Gastrocnemius medialis (tissue), 4 donors: ENCODE measurements at regions not wholly inside any gene's neighbourhood (a gene's known extent, or its start where the extent isn't known, plus 50 kb on each side); places are given as distances from the start of the nearest gene placed in this dataset.

Source experiments
- ATAC-seq, 2 donors: fragments of 150-250 bp; one replicate each; pipeline ENCODE4 v1.9.1; 2016
- DNase-seq, 2 donors: peaks; one replicate each; pipeline ENCODE4 v3.0.0-alpha.2; 2019
- H3K27ac ChIP-seq, 4 donors: fragments of 200-600 bp; sonication (generic); 1 replicate in 1 of 4; 2 replicates in 3 of 4; pipeline ENCODE4 v1.5.1; 2016 to 2018; ENCODE audit warnings: mild to moderate bottlenecking in 2 of 4, moderate library complexity in 1 of 4
- H3K27me3 ChIP-seq, 3 donors: fragments of 200-600 bp; sonication (generic) in 2 of 3; 1 replicate in 1 of 3; 2 replicates in 2 of 3; pipeline versions ENCODE4 v1.5.1 to v1.6.0; 2016 to 2019; ENCODE audit warnings: mild to moderate bottlenecking in 1 of 3, moderate library complexity in 1 of 3
- H3K36me3 ChIP-seq, 2 donors: fragments of 200-600 bp; sonication (generic) in 1 of 2; one replicate each; pipeline ENCODE4 v1.5.1; 2017 to 2018
- H3K4me1 ChIP-seq, 2 donors: fragments of 200-600 bp; sonication (generic) in 1 of 2; one replicate each; pipeline ENCODE4 v1.5.1; 2016 to 2017; ENCODE audit warnings: mild to moderate bottlenecking in 2 of 2
- H3K4me3 ChIP-seq, 4 donors: fragments of 200-600 bp; sonication (generic) in 3 of 4; 1 replicate in 1 of 4; 2 replicates in 3 of 4; pipeline ENCODE4 v1.5.1; 2016 to 2019; ENCODE audit warnings: mild to moderate bottlenecking in 2 of 4
- H3K9me3 ChIP-seq, 3 donors: fragments of 200-600 bp; sonication (generic) in 2 of 3; 1 replicate in 1 of 3; 2 replicates in 2 of 3; pipeline ENCODE4 v1.5.1; 2016 to 2019
- CTCF ChIP-seq, 5 experiments: fragments of 450-650 bp in 3 of 5; fragments of 200-600 bp in 2 of 5; sonication (generic) in 2 of 5; IDR thresholded peaks in 4 of 5; conservative IDR thresholded peaks in 1 of 5; 1 replicate in 4 of 5; 2 replicates in 1 of 5; pipeline ENCODE4 v1.5.1; 2016 to 2019; ENCODE audit warnings: antibody characterized with exemption in 5 of 5, mild to moderate bottlenecking in 3 of 5, moderate library complexity in 3 of 5
- POLR2A ChIP-seq, 2 donors: fragments of 450-650 bp; IDR thresholded peaks; one replicate each; pipeline ENCODE4 v1.6.1; 2017; ENCODE audit warnings: antibody characterized with exemption in 2 of 2, mild to moderate bottlenecking in 2 of 2, moderate library complexity in 2 of 2
- in situ Hi-C, 4 donors: fragments of 200-750 bp; cut with MboI; loops; one replicate each; pipeline versions ENCODE4 v1.15.0 to v1.8.0; 2017; ENCODE audit warnings: low sequenced_read_pairs in 4 of 4
- intact Hi-C: fragments of 100-400 bp; cut with DNase I; formaldehyde crosslinking; loops from one replicate; pipeline ENCODE4 v1.15.1; 2023; ENCODE audit warnings: low total_unique reads

- intact Hi-C loops (no loop called here), in situ Hi-C loops (no loop called here)
- no peaks in the 10 kb centered on the region for H3K27me3 ChIP-seq
- H3K36me3 ChIP-seq: no peaks in the 10 kb centered on the region
- no peaks in the 10 kb centered on the region for H3K9me3 ChIP-seq
- H3K4me1 ChIP-seq: no peaks in the 10 kb centered on the region
- DNase-seq: no peak
- H3K27ac ChIP-seq: no peak overlapping the region
- ATAC-seq: no peak
- no peak for TF ChIP-seq POLR2A (IDR thresholded peaks at IDR 0.05)
- no peak for TF ChIP-seq CTCF (IDR thresholded peaks at IDR 0.05 in 4 of 5, conservative IDR thresholded peaks at IDR 0.05 in 1 of 5)
- no peak overlapping the region for H3K4me3 ChIP-seq
These were observed 129.6 kb upstream of the IGF1 start for GRCh38 chr12:102609996-102610395.

GRCh38 chr12:102603021-102603420 is 122.7 kb upstream of the IGF1 start:
- ATAC-seq (no peak), DNase-seq (no peak)
- no peak overlapping the region for H3K4me3 ChIP-seq
- no peaks in the 10 kb centered on the region for H3K27me3 ChIP-seq
- no peak overlapping the region for H3K27ac ChIP-seq
- in situ Hi-C loops (no loop called here), intact Hi-C loops (no loop called here)
- H3K4me1 ChIP-seq: no peaks in the 10 kb centered on the region
- TF ChIP-seq CTCF (IDR thresholded peaks at IDR 0.05 in 4 of 5, conservative IDR thresholded peaks at IDR 0.05 in 1 of 5): no peak
- TF ChIP-seq POLR2A (IDR thresholded peaks at IDR 0.05): no peak
- H3K9me3 ChIP-seq: no peaks in the 10 kb centered on the region
- no peaks in the 10 kb centered on the region for H3K36me3 ChIP-seq

GRCh38 chr12:102602521-102602920 is 122.2 kb upstream of the IGF1 start:
- ATAC-seq (no peak), DNase-seq (no peak)

GRCh38 chr12:102601621-102602020 is 121.3 kb upstream of the IGF1 start:
- TF ChIP-seq POLR2A (IDR thresholded peaks at IDR 0.05) (no peak), CTCF (IDR thresholded peaks at IDR 0.05 in 4 of 5, conservative IDR thresholded peaks at IDR 0.05 in 1 of 5) (no peak)
- H3K36me3 ChIP-seq: no peaks in the 10 kb centered on the region
- intact Hi-C loops: no loop called here
- DNase-seq (no peak), ATAC-seq (no peak)
- H3K27me3 ChIP-seq: no peaks in the 10 kb centered on the region
- H3K27ac ChIP-seq: no peak overlapping the region
- in situ Hi-C loops: no loop called here
- H3K4me1 ChIP-seq: no peaks in the 10 kb centered on the region
- H3K9me3 ChIP-seq: no peaks in the 10 kb centered on the region
- no peak overlapping the region for H3K4me3 ChIP-seq

More at GRCh38 chr12:102602521-102602920, 122.2 kb upstream of the IGF1 start:
- Histone ChIP-seq H3K4me3 (no peak overlapping the region), H3K36me3 (no peaks in the 10 kb centered on the region), H3K9me3 (no peaks in the 10 kb centered on the region), H3K27ac (no peak overlapping the region), H3K4me1 (no peaks in the 10 kb centered on the region), H3K27me3 (no peaks in the 10 kb centered on the region)
- TF ChIP-seq CTCF (IDR thresholded peaks at IDR 0.05 in 4 of 5, conservative IDR thresholded peaks at IDR 0.05 in 1 of 5): no peak
- no peak for TF ChIP-seq POLR2A (IDR thresholded peaks at IDR 0.05)
- intact Hi-C loops: no loop called here
- in situ Hi-C loops: no loop called here

- intact Hi-C loops: no loop called here
- no peak for DNase-seq
- TF ChIP-seq CTCF (IDR thresholded peaks at IDR 0.05 in 4 of 5, conservative IDR thresholded peaks at IDR 0.05 in 1 of 5): no peak
- TF ChIP-seq POLR2A (IDR thresholded peaks at IDR 0.05): no peak
- Histone ChIP-seq H3K27ac (no peak overlapping the region), H3K9me3 (no peaks in the 10 kb centered on the region), H3K36me3 (no peaks in the 10 kb centered on the region), H3K4me3 (no peak overlapping the region), H3K27me3 (no peaks in the 10 kb centered on the region), H3K4me1 (no peaks in the 10 kb centered on the region)
- in situ Hi-C loops: no loop called here
- ATAC-seq: no peak
These were observed 116.3 kb upstream of the IGF1 start for GRCh38 chr12:102596687-102597086.
